ENCODE measurements at regions not wholly inside any gene's neighbourhood (a gene's known extent, or its start where the extent isn't known, plus 50 kb on each side); places are given as distances from the start of the nearest gene placed in this dataset.

DNA sequence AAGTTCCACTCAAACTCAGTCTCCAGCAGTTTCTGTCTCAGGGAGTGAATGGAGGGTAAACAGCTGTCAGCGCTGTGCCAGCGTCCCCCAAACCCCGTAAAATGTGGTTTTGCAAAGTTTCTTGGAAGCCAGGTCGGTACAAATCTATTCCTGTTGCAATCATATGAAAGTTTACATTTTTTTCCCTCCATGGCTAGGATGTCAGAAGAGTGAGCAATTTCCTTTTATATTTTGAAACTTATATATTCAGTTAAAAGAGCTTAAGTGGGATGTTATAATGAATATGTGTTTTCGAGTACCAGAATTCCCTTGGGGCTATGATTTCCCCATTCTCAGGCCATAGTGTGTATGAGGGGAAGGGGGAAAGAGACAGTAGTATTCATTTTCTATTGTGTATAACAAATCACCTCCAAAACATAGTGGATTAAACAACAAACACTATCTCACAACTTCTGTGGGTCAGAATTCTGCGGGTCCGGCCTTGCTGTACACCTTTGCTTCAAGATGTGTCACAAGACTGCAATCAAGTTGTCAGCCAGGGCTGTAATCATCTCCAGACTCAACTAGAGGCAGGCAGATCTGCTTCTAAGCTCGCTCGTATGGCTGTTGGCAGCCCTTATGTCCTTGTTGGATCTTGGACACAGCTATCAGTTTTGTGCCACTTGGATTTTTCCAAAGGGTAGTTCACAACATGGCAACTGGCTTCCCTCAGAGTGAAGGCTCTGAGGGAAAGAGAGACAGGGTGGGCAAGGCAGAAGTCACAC, 107.4 kb downstream of the SNX18 start:
- in situ Hi-C loops (cut with MboI; ENCODE audit: low sequenced_read_pairs): loop anchor here (25.0 kb wide), 1 partner anchor 88 kb away; no protein-coding TSS in a partner anchor

DNA sequence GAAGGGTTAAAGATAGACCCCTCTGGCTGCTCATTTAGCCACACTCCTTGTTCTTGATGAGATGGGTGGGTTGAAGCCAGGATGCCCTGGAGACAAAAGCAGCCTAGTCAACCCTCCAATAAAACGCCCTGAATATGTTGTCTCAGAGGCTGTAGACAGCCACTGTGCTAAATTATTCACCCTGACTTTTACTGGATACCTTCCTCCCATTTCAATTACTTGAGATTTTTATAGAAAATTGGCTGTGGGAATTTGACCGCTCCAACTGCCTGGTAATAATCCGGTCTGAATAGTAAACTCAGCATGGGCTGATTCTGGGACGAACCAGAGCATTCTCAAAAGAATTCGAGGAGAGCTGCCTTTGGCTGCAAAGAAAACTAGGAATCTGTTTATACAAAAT, 104.2 kb downstream of the SNX18 start:
- in situ Hi-C loops (cut with MboI; ENCODE audit: low sequenced_read_pairs): no loop called here

DNA sequence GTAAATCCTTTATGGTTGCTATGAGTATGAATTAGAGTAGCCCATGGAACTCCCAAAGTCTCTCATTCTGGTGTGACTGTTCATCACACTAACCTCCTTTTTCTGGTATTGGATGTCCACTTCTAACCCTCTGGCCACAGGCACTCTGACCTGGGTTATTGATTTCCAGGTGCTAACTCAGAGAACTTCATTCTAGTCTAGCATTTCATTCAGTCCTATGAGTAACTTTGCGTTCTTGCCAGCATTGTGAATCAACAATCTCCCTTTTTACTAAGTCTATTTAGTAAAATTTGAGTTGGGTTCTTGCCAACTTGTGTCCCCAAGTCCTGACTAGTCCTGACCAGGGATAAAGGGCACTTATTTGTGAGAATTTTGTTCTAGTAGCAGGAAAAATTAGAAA, 103.5 kb downstream of the SNX18 start:
- in situ Hi-C loops (cut with MboI; ENCODE audit: low sequenced_read_pairs): no loop called here

DNA sequence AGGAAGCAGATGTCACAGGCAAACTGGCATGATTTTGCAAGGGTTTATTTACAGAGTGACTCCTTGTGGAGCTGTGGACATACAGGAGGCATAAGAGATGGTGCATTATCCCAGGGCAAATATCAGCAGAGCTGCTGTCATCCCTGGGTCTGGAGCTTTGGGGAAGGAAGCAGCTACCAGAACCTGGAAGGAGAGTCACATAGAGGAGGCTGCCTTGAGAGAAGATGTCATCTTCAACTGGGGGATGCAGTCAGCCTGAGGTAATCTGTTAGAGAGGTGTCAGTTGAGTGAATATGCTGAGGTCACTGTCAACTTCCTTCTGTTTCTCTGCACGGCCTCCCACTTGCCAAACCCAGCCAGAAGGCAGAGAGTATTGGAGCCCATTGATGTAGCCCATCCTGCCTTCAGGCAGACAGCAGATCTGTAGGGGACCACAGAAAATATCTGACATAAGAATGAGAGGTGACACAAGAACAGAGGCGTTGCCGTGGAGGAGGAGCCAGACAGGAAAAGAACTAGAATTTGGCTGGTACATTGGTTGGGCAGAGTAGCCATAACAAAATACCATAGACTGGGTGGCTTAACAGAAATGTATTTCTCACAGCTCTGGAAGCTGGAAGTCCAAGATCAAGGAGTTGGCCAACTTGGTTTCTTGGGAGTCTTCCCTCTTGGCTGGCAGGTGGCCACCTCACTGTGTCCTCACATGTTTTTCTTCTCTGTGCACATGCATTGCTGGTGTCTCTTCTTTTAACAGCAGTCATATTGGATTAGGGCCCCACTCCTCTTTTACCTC, 102.8 kb downstream of the SNX18 start:
- in situ Hi-C loops (cut with MboI; ENCODE audit: low sequenced_read_pairs): no loop called here

DNA sequence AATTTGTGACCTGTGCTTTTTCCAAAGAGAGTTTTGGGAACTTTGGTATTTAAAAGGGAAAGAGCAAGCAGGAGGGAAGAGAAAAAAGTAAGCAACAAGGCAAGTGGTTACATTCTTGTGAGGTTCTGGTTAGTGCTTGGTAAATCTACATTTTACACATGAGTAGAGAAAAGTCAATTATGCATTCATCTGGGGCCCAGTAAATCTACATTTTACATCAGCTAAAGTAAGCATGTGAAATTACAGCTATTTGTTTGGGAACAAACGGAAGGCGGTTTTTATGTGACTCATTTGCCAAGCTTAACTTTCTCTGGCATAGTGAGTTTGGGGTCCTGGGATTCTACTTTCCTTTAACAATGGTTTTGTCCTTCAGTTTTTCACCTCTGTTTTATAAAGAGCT, 102.2 kb downstream of the SNX18 start:
- in situ Hi-C loops (cut with MboI; ENCODE audit: low sequenced_read_pairs): no loop called here

DNA sequence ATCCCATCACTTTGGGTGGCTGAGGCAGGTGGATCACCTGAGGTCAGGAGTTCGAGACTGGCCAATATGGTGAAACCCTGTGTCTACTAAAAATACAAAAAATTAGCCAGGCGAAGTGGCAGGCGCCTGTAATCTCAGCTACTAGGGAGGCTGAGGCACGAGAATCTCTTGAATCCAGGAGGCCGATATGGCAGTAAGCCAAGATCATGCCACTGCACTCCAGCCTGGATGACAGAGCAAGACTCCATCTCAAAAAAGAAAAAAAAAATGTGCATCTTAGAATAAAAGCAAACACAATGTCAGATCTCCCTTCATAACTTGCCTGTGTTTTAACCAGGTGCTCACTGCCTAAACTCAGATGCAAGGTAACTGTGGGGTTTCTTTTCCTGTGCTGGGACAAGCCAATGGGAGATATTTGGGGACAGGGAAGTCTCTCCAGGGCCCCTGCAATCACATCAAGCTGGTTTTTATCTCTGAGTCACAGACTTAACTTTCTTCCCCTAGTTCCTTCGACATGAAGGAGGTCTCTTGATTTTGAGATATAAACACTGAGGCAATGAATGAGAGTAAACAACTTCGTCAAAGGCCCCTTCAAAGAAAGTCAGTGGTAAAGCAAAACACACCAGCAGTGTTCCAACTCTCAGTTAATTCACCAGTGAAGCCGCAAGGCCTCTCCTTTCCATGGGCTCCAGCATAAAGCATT, 99.1 kb downstream of the SNX18 start:
- in situ Hi-C loops (cut with MboI; ENCODE audit: low sequenced_read_pairs): no loop called here

DNA sequence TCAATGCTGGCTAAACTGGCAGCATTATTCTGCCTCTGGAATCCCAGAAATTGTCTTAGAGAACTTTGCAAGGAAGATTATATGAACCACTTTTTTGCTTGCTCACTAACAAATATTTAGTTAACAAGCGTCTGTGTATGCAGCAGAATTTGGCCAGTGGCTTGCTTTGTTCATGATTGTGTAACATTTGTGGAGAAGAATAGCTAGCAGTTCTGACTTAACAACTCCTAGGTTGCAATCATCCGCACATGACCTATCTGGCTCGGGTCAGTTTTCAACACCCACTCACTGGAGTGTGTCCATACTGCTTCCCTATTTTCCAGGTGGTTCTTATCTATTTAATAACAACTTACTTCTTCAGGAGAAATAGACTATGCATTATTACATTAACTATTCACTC, 98.5 kb downstream of the SNX18 start:
- in situ Hi-C loops (cut with MboI; ENCODE audit: low sequenced_read_pairs): no loop called here

DNA sequence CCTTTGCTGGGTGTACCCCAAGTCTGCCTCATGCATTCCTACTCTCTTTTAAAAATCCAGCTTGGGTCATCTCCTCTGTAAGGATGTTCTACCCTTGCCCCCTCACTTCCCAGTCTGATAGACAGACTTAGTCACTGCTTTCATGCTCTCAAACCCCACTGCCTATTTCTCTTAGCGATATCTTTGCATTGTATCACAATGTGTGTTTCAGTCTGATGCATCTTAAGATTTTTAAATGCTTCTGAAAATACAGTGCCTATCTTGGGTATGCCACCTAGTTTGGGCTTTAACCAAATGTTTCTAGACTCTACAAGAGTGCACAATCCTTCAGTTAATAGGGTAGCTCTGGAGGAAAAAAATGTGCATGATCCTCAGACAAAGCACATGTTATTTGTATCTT, 97.8 kb downstream of the SNX18 start:
- in situ Hi-C loops (cut with MboI; ENCODE audit: low sequenced_read_pairs): no loop called here

DNA sequence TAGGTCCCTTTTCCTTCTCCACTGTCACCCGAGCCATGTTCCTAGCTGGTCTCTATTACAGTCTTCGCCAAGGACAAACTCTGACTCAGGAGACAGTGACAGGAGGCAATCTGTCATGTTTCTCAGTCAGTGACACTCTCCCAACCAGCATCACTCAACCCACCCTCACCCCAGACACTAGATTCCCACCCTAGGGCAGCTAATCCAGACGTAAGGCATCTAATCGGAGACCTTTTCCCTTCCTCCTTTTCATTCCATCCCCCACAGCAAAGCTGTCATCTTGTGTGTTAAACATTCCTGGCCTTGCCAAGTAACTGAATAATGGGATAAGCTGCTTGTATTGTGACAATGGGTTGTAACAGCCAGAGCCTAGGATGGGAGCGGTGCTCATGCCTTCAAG, 95.2 kb downstream of the SNX18 start:
- in situ Hi-C loops (cut with MboI; ENCODE audit: low sequenced_read_pairs): no loop called here

DNA sequence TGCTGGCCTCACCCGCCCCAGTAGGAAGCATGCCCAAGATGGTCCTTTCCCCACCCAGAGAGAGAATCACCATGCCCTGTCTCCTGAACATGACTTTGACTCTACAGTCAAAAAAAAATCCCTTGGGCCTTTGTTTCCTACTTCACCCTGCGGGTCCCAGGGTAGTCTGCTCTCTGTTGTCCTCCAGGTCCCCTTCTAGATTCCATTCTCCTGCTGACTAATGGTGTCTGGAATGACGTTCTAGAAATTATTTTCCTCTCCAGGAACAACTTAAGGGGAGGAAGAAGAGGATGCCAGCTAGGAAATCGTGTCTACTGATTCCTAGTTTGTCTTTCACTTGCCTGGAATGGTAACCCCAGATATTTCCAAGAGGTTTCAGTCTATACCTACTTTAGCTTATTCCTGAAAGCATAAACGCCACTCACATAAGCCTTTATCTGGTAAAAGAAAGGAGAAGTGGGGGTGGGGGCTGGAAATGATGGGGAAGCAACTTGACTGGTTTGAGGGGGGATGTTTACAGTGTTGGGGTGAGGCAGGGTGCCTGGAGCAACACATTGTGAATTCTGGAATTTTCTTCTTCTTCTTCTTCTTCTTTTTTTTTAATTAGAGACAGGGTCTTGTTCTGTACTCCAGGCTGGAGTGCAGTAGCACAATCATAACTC, 93.9 kb downstream of the SNX18 start:
- in situ Hi-C loops (cut with MboI; ENCODE audit: low sequenced_read_pairs): no loop called here

DNA sequence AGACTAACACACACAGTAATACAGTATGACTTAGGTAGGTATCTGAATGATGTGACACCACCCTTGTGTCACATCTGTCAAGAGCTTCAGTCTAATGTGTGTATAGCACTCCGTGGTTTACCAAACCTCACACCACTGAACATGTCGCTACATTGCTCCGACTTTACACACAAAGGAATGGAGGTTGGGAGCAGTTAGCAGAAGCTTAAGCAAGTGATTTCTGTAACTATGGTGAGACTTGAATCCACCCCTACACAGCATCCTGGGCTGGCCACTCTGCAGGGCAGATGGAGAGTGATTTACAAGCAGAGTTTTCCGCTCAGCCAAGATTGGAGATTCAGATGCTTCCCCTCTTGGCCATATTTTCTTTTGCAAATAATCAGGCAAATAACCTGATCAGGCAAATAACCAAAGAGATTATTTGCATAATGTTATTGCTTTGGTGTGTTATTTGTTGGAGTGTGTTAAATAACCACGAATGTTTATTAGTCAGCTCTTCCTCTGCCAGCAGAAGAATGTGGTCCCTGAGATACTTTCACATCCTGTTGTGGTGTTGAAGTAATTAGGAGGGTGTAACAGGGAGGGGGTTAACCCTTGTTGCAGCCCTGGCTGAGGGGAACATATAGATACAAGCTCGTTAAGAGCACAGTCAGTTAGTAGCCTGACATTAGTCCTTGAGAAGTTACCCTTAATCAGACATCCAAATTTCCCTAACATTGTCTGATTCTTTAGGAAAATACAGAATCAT, 92.8 kb downstream of the SNX18 start:
- in situ Hi-C loops (cut with MboI; ENCODE audit: low sequenced_read_pairs): no loop called here

DNA sequence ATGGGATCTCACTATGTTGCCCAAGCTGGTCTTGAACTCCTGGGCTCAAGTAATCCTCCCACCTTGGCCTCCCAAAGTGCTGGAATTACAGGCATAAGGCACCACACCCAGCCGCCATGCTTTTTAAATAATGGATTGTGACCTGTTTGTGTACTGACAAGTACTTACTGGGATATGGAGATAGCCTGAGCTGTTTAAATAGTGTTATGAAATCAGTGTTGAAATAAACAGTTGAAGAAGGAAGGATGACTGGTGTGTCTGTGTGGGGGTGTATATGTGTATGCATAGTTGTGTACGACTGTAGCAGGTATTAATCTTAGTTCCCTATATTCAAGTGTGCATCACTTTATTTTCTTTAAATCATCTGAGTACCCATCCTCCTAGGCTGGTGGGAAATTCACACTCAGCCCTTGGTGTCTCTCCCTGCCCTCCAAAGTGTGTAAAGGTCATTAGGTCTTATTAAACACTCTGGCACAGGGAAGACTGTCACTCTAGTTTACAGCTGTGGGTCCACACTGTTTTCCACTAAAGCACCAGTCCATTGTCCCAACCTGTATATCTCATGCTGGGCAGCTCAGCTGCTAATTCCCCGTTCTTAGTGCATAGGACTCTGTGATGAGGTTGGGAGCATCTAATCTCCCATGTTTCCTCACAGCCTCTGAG, 91.0 kb downstream of the SNX18 start:
- in situ Hi-C loops (cut with MboI; ENCODE audit: low sequenced_read_pairs): no loop called here

DNA sequence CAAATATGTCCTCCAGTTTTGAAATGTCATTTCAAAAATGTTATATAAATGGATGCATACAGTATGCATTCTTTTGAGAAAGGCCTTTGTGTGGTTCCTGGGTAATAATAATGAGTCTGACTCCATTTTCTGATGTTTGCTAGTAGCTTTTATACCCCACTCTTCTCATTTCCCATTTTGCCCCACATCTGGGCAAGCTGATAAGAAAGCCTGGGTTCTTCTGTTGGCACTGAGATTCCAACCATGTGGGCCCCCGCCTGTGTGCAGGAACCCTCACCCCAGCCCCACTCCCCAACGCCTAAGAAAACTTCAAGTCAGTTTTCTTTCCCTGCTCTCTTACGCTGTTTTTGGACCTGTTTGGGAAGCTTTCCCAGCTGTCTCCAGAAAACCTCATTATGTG, 89.4 kb downstream of the SNX18 start:
- in situ Hi-C loops (cut with MboI; ENCODE audit: low sequenced_read_pairs): no loop called here

DNA sequence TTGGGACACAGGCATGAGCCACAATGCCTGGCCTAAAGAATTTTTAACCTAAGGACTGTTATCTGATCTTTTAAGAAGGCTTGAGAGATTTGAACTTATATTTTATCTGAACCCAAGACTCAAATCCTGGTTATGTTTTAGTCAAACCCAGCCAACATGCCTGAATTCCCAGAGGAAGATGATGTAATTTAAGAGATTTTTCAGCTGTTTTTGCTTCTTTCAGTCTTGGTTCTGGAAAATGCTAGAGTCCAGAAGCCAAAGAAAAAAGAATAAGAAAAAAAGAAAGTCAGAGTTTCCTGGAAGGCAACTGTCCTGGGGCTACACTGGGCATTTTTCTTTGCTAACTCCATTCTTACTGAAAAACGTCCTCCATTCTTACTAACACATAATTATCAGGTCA, 85.8 kb downstream of the SNX18 start:
- in situ Hi-C loops (cut with MboI; ENCODE audit: low sequenced_read_pairs): no loop called here

DNA sequence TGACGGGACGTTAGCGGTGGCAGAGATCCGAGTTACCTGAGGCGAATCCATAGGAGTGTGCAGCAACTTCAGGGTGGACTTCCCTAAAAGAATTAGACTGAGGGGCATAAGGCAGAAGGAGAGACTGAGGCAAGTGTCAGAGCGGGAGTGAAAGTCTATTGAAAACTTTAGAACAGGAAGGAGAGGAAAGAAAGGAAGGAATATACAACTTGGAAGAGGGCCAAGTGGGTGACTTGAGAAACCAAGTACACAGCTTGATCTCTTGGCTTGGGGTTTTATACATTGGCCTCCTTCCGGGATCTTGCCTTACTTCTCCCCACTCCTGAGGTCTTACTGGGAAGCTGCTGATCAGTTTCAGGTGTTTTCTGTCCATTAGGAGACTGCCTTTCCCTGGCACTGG, 84.9 kb downstream of the SNX18 start:
- in situ Hi-C loops (cut with MboI; ENCODE audit: low sequenced_read_pairs): no loop called here

DNA sequence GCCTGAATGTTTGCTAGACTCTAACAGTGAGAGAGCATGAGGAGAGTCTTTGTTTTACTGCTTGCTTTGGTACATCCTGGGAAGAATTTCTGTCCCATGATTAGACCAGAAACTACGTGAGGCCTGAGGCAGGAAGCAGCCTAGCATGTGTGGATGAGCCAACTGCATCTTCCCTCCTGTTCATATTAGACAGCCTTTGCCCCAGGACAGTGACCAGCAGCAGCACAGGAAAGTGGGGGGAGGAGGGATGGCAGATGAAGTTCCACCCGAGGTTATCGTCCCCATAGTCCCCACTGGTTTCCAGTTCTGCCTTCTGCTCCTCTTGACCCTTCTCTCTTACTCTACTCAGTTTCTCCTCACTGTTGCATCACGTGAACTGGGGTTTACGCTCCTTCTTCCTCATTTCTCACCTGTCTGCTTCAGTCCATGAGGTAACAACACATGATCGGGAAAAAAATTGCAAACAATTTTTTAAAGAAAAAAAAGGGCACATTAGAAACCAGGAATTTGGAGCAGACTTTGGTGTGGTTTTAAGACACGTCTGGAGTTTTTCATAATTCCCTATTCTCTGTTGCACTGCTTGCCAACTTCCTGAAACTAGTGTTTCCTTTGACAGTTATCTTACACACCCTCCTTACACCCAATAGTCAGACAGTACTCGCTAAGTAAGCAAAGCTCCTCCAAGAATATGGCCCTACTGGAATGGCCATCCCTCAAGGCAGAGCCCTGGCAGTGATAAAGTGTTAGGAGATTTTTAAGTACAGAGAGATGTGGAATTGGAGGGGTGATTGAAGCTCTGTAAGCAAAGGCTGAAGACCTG, 84.1 kb downstream of the SNX18 start:
- in situ Hi-C loops (cut with MboI; ENCODE audit: low sequenced_read_pairs): no loop called here

All from HL-60/S4 treated with retinoic acid at 250 ng/mL for 4 days and 3 days (cell line).